ENCODE measurements at regions not wholly inside any gene's neighbourhood (a gene's known extent, or its start where the extent isn't known, plus 50 kb on each side); places are given as distances from the start of the nearest gene placed in this dataset.

DNA sequence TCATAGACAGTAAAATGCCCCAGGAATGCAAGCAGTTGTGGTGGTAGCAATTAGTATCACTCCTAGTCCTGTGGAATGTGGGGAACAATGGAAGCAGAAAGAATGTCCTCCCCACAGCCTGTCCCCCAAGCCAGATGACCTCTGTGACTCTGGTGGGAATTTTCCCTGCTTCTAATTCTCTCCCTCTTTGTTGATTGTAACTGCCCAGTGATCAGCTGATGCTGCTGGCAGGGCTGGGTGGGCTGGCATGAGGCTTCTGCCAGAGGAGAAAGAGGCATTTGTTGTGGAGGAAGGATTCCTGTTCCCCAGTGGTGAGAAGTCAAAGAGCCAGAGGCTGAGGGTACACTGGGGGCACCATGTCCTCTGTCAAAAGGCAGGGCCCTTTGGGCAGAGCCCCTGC is 116.7 kb upstream of the NCAM1 start:
- no peaks in the 10 kb centered on the region for H3K36me3 ChIP-seq
- no peaks in the 10 kb centered on the region for H3K27me3 ChIP-seq
- H3K4me3 ChIP-seq = no peak overlapping the region
- peaks cover 0 to 4% of the 10 kb centered on the region in 2 donors for H3K9me3 ChIP-seq
- no peaks in the 10 kb centered on the region for H3K4me1 ChIP-seq
- no peak for DNase-seq
- intact Hi-C loops (cut with DNase I) = no loop called here
- H3K27ac ChIP-seq = no peak overlapping the region
- TF ChIP-seq, protein P1, sequence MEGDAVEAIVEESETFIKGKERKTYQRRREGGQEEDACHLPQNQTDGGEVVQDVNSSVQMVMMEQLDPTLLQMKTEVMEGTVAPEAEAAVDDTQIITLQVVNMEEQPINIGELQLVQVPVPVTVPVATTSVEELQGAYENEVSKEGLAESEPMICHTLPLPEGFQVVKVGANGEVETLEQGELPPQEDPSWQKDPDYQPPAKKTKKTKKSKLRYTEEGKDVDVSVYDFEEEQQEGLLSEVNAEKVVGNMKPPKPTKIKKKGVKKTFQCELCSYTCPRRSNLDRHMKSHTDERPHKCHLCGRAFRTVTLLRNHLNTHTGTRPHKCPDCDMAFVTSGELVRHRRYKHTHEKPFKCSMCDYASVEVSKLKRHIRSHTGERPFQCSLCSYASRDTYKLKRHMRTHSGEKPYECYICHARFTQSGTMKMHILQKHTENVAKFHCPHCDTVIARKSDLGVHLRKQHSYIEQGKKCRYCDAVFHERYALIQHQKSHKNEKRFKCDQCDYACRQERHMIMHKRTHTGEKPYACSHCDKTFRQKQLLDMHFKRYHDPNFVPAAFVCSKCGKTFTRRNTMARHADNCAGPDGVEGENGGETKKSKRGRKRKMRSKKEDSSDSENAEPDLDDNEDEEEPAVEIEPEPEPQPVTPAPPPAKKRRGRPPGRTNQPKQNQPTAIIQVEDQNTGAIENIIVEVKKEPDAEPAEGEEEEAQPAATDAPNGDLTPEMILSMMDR (IDR thresholded peaks at IDR 0.05) = no peak
- no peak for ATAC-seq

DNA sequence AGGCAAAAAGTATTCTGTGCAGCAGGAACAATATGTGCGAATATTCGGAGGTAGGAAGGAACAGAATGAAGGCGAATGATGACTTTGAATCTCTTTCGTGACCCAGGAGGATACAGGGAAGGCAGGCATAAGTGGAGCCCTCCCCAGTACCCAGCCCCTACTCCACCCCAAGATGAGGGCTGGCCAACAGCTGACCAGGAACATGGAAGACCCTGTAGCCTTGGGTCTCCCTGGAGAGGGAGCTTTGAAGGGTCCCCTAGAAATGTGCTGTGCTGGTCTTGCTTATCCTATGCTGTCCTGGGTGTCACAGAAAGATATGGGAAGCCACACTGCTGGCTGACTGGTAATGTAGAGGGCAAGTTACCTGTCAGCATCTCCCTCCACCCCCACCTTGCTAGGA is 113.7 kb upstream of the NCAM1 start:
- intact Hi-C loops (cut with DNase I) = no loop called here
- DNase-seq (no peak), ATAC-seq (no peak)
- Histone ChIP-seq H3K36me3 (no peaks in the 10 kb centered on the region), H3K27ac (no peak overlapping the region), H3K4me3 (no peak overlapping the region), H3K9me3 (peaks cover 0 to 4% of the 10 kb centered on the region in 2 donors), H3K27me3 (no peaks in the 10 kb centered on the region), H3K4me1 (no peaks in the 10 kb centered on the region)
- TF ChIP-seq, protein P1 (IDR thresholded peaks at IDR 0.05) = no peak

DNA sequence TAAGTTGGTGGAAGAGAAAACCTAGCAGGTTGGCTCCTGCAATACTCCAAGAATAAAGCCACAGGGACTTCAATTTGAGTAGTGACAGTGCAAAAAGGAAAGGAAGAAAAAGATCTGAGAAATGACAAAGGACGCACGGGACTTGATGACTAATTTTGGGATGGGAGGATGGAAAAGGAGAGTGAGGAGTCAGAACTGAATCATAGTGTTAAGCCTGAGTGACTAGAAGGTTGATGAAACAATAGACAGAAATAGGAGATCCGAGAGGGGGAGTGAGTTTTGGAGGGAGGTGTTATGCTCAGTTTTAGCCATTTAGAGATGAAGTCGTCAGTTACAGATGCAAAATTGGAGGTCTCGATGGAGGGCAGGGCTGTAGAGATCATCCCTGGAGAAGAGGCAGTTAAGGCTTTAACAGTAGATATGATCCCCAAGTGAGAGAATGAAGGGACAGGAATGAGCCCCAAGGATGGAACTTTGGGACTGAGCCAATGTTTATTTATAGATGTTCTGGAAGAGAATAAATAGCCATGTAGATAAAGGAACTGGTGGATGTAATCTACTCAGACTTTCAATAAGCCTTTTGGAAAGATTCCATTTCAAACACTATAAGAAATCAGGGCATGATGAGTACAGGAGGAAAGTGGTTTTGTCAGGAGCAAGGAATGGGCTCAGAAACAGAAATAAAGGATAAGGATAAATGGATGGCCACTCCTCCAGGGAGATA is 108.9 kb upstream of the NCAM1 start:
- intact Hi-C loops (cut with DNase I) = no loop called here
- TF ChIP-seq, protein P1 (IDR thresholded peaks at IDR 0.05) = no peak
- no peaks in the 10 kb centered on the region for H3K27me3 ChIP-seq
- no peaks in the 10 kb centered on the region for H3K4me1 ChIP-seq
- H3K9me3 ChIP-seq = peaks cover 0 to 4% of the 10 kb centered on the region in 2 donors
- H3K27ac ChIP-seq = no peak overlapping the region
- DNase-seq (no peak), ATAC-seq (no peak)
- no peak overlapping the region for H3K4me3 ChIP-seq
- H3K36me3 ChIP-seq = no peaks in the 10 kb centered on the region

DNA sequence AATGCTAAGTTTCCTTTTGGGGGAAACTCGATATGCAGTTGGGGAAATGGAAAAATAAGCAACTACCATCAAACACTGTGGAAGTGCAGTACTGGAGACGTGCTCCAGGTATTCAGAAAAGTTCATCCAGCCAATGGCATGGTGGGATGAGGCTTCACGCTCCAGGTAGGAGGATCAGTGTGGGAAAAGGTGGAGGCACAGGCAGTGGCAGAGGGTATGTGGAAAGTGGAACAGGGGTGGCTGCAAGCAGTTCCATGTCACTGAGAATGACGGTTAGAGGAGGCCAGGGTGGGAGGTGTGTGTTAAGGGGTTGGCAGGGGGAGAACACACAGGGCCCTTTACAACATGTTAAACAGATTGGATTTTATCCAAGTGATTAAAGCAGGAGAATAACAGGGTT is 105.1 kb upstream of the NCAM1 start:
- H3K27ac ChIP-seq = no peak overlapping the region
- no peaks in the 10 kb centered on the region for H3K4me1 ChIP-seq
- no peak overlapping the region for H3K4me3 ChIP-seq
- DNase-seq (no peak), ATAC-seq (no peak)
- no peaks in the 10 kb centered on the region for H3K27me3 ChIP-seq
- no peaks in the 10 kb centered on the region for H3K36me3 ChIP-seq
- intact Hi-C loops (cut with DNase I) = no loop called here
- H3K9me3 ChIP-seq = peaks cover 0 to 8% of the 10 kb centered on the region in 2 donors
- TF ChIP-seq, protein P1 (IDR thresholded peaks at IDR 0.05) = no peak

DNA sequence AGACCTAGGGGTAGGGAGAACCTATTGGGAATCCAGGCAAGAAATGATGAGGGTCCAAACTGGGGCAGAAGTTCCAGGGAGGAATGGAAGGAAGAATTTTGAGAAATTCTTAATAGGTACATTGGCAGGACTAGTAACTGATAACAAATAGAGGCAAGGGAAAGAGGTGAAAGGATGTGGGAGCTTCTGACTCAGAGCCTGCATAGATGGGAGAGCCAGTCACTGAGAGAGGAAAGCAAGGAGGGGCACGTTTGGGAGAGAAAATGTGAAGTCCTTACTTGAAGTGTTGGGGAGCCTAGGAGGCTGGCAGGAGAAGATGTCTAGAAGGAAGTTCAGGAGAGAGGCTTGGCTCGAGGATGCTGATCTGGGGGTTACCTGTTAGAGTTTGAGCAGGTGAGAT is 104.6 kb upstream of the NCAM1 start:
- TF ChIP-seq, protein P1 (IDR thresholded peaks at IDR 0.05) = no peak
- Histone ChIP-seq H3K4me1 (no peaks in the 10 kb centered on the region), H3K9me3 (peaks cover 0 to 12% of the 10 kb centered on the region in 2 donors), H3K27me3 (no peaks in the 10 kb centered on the region), H3K27ac (no peak overlapping the region), H3K4me3 (no peak overlapping the region), H3K36me3 (no peaks in the 10 kb centered on the region)
- intact Hi-C loops (cut with DNase I) = no loop called here
- no peak for DNase-seq
- ATAC-seq = no peak
